ENCODE measurements at regions not wholly inside any gene's neighbourhood (a gene's known extent, or its start where the extent isn't known, plus 50 kb on each side); places are given as distances from the start of the nearest gene placed in this dataset.

GRCh38 chr2:66041902-66042657 is 392.8 kb upstream of the MEIS1 start:
- TF ChIP-seq, protein P1, sequence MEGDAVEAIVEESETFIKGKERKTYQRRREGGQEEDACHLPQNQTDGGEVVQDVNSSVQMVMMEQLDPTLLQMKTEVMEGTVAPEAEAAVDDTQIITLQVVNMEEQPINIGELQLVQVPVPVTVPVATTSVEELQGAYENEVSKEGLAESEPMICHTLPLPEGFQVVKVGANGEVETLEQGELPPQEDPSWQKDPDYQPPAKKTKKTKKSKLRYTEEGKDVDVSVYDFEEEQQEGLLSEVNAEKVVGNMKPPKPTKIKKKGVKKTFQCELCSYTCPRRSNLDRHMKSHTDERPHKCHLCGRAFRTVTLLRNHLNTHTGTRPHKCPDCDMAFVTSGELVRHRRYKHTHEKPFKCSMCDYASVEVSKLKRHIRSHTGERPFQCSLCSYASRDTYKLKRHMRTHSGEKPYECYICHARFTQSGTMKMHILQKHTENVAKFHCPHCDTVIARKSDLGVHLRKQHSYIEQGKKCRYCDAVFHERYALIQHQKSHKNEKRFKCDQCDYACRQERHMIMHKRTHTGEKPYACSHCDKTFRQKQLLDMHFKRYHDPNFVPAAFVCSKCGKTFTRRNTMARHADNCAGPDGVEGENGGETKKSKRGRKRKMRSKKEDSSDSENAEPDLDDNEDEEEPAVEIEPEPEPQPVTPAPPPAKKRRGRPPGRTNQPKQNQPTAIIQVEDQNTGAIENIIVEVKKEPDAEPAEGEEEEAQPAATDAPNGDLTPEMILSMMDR (IDR thresholded peaks at IDR 0.05), result no peak
- no peak for TF ChIP-seq EZH2 (IDR thresholded peaks at IDR 0.05; ENCODE audit: borderline replicate concordance, insufficient read depth, low read depth, low read length, poor library complexity, severe bottlenecking)

Measured in B cell (primary cell).